ENCODE measurements at regions not wholly inside any gene's neighbourhood (a gene's known extent, or its start where the extent isn't known, plus 50 kb on each side); places are given as distances from the start of the nearest gene placed in this dataset.

- DNase-seq (ENCODE audit: low spot score) = no peak
- TF ChIP-seq, protein P1, sequence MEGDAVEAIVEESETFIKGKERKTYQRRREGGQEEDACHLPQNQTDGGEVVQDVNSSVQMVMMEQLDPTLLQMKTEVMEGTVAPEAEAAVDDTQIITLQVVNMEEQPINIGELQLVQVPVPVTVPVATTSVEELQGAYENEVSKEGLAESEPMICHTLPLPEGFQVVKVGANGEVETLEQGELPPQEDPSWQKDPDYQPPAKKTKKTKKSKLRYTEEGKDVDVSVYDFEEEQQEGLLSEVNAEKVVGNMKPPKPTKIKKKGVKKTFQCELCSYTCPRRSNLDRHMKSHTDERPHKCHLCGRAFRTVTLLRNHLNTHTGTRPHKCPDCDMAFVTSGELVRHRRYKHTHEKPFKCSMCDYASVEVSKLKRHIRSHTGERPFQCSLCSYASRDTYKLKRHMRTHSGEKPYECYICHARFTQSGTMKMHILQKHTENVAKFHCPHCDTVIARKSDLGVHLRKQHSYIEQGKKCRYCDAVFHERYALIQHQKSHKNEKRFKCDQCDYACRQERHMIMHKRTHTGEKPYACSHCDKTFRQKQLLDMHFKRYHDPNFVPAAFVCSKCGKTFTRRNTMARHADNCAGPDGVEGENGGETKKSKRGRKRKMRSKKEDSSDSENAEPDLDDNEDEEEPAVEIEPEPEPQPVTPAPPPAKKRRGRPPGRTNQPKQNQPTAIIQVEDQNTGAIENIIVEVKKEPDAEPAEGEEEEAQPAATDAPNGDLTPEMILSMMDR (IDR thresholded peaks at IDR 0.05; ENCODE audit: extremely low read depth, missing control alignments) = no peak
Measured at GRCh38 chr1:221827307-221827642, 85.4 kb upstream of the DUSP10 start.

GRCh38 chr1:221824909-221825308 lies 83.0 kb upstream of the DUSP10 start:
- TF ChIP-seq, protein P1 (IDR thresholded peaks at IDR 0.05; ENCODE audit: extremely low read depth, missing control alignments) = no peak
- DNase-seq (ENCODE audit: low spot score) = no peak

- DNase-seq (ENCODE audit: low spot score) = no peak
- TF ChIP-seq, protein P1 (IDR thresholded peaks at IDR 0.05; ENCODE audit: extremely low read depth, missing control alignments) = no peak
Measured at GRCh38 chr1:221824025-221824424, 82.1 kb upstream of the DUSP10 start.

GRCh38 chr1:221823561-221823960 lies 81.7 kb upstream of the DUSP10 start:
- TF ChIP-seq, protein P1 (IDR thresholded peaks at IDR 0.05; ENCODE audit: extremely low read depth, missing control alignments) = no peak

GRCh38 chr1:221823149-221823548 lies 81.3 kb upstream of the DUSP10 start:
- TF ChIP-seq, protein P1 (IDR thresholded peaks at IDR 0.05; ENCODE audit: extremely low read depth, missing control alignments) = no peak

More at GRCh38 chr1:221823561-221823960, 81.7 kb upstream of the DUSP10 start:
- no peak for DNase-seq (ENCODE audit: low spot score)

GRCh38 chr1:221822591-221822990 lies 80.7 kb upstream of the DUSP10 start:
- DNase-seq (ENCODE audit: low spot score) = no peak
- TF ChIP-seq, protein P1 (IDR thresholded peaks at IDR 0.05; ENCODE audit: extremely low read depth, missing control alignments) = no peak

More at GRCh38 chr1:221823149-221823548, 81.3 kb upstream of the DUSP10 start:
- DNase-seq (ENCODE audit: low spot score) = no peak

GRCh38 chr1:221816899-221817298 lies 75.0 kb upstream of the DUSP10 start:
- DNase-seq (ENCODE audit: low spot score) = no peak
- TF ChIP-seq, protein P1 (IDR thresholded peaks at IDR 0.05; ENCODE audit: extremely low read depth, missing control alignments) = no peak

Data from GM20000 (cell line).